RWPE2 (cell line): ENCODE measurements at regions not wholly inside any gene's neighbourhood (a gene's known extent, or its start where the extent isn't known, plus 50 kb on each side); places are given as distances from the start of the nearest gene placed in this dataset.

Source experiments
- ATAC-seq: fragments of 200-7000 bp; cut with Tn5 transposase; 3 replicates; pipeline ENCODE4 v1.9.1; 2021; ENCODE audit warnings: low read depth
- DNase-seq: peaks from one replicate; pipeline ENCODE4 v3.0.0-alpha.2; 2020; ENCODE audit warnings: low spot score
- H3K27ac ChIP-seq: fragments of 450-650 bp; 2 replicates; pipeline ENCODE4 v1.5.1; 2017; ENCODE audit warnings: mild to moderate bottlenecking; ENCODE audit not compliant: poor library complexity, severe bottlenecking
- H3K27me3 ChIP-seq: fragments of 250-450 bp; sonication (Bioruptor Pico); 2 replicates; pipeline ENCODE4 v1.5.1; 2021; ENCODE audit warnings: mild to moderate bottlenecking, moderate library complexity; ENCODE audit not compliant: insufficient read depth, poor library complexity, severe bottlenecking
- H3K36me3 ChIP-seq: fragments of 250-450 bp; sonication (Bioruptor Pico); 2 replicates; pipeline ENCODE4 v1.5.1; 2020; ENCODE audit warnings: low read depth, mild to moderate bottlenecking, moderate library complexity
- H3K4me1 ChIP-seq: fragments of 250-450 bp; sonication (Bioruptor Pico); 2 replicates; pipeline ENCODE4 v1.5.1; 2021; ENCODE audit warnings: mild to moderate bottlenecking, moderate library complexity; ENCODE audit not compliant: insufficient read depth, poor library complexity, severe bottlenecking
- H3K4me3 ChIP-seq: fragments of 250-450 bp; sonication (Bioruptor Pico); 2 replicates; pipeline ENCODE4 v1.5.1; 2021; ENCODE audit warnings: mild to moderate bottlenecking, moderate library complexity; ENCODE audit not compliant: severe bottlenecking
- H3K9me3 ChIP-seq: fragments of 250-450 bp; sonication (Bioruptor Pico); 2 replicates; pipeline ENCODE4 v1.5.1; 2021; ENCODE audit warnings: mild to moderate bottlenecking, moderate library complexity; ENCODE audit not compliant: severe bottlenecking
- CTCF ChIP-seq: fragments of 450-650 bp; IDR thresholded peaks from one replicate; pipeline ENCODE4 v1.5.1; 2017; ENCODE audit warnings: mild to moderate bottlenecking, moderate library complexity; ENCODE audit not compliant: poor library complexity, severe bottlenecking

- ATAC-seq (no peak), DNase-seq (no peak)
- TF ChIP-seq CTCF, result no peak
- H3K36me3 ChIP-seq, result no peaks in the 10 kb centered on the region
- no peaks in the 10 kb centered on the region for H3K9me3 ChIP-seq
- no peak overlapping the region for H3K27ac ChIP-seq
- H3K27me3 ChIP-seq, result no peaks in the 10 kb centered on the region
- H3K4me3 ChIP-seq, result no peak overlapping the region
- H3K4me1 ChIP-seq, result no peaks in the 10 kb centered on the region
Measured at GRCh38 chr2:7407906-7408680, 490.9 kb downstream of the RNF144A start.

GRCh38 chr2:7411691-7412090 is 494.5 kb downstream of the RNF144A start:
- ATAC-seq, result no peak
- no peak for DNase-seq
- Histone ChIP-seq H3K4me1 (no peaks in the 10 kb centered on the region), H3K36me3 (no peaks in the 10 kb centered on the region), H3K27ac (no peak overlapping the region), H3K27me3 (no peaks in the 10 kb centered on the region), H3K9me3 (no peaks in the 10 kb centered on the region), H3K4me3 (no peak overlapping the region)
- no peak for TF ChIP-seq CTCF

- DNase-seq, result no peak
- Histone ChIP-seq H3K4me3 (no peak overlapping the region), H3K36me3 (no peaks in the 10 kb centered on the region), H3K4me1 (no peaks in the 10 kb centered on the region), H3K9me3 (no peaks in the 10 kb centered on the region), H3K27me3 (peaks cover 4% of the 10 kb centered on the region), H3K27ac (no peak overlapping the region)
- ATAC-seq, result no peak
- no peak for TF ChIP-seq CTCF
Measured at GRCh38 chr2:7417845-7418742, 500.9 kb downstream of the RNF144A start.

GRCh38 chr2:7419186-7419585 is 502.0 kb downstream of the RNF144A start:
- ATAC-seq, result no peak
- Histone ChIP-seq H3K4me3 (no peak overlapping the region), H3K27ac (no peak overlapping the region), H3K36me3 (no peaks in the 10 kb centered on the region), H3K27me3 (peaks cover 4% of the 10 kb centered on the region), H3K9me3 (no peaks in the 10 kb centered on the region), H3K4me1 (no peaks in the 10 kb centered on the region)
- no peak for DNase-seq
- no peak for TF ChIP-seq CTCF
